Trophoblast cell (in vitro differentiated cells and primary cell): ENCODE measurements at regions not wholly inside any gene's neighbourhood (a gene's known extent, or its start where the extent isn't known, plus 50 kb on each side); places are given as distances from the start of the nearest gene placed in this dataset.

ENCODE experiments used
- DNase-seq, 2 donors: peaks; one replicate each; pipeline ENCODE4 v3.0.0-alpha.2; 2016
- H2AFZ ChIP-seq: 2 replicates; pipeline ENCODE4 v1.6.1; 2013; ENCODE audit warnings: low read length, moderate library complexity, mild to moderate bottlenecking; ENCODE audit not compliant: insufficient read depth, poor library complexity
- H2AK5ac ChIP-seq: 2 replicates; pipeline ENCODE4 v1.6.1; 2013; ENCODE audit warnings: mild to moderate bottlenecking, low read length
- H2BK120ac ChIP-seq: 2 replicates; pipeline ENCODE4 v1.6.1; 2013; ENCODE audit warnings: low read length, mild to moderate bottlenecking, moderate library complexity; ENCODE audit not compliant: insufficient read depth, poor library complexity
- H2BK12ac ChIP-seq: 2 replicates; pipeline ENCODE4 v1.6.1; 2013; ENCODE audit warnings: mild to moderate bottlenecking, low read length, moderate library complexity
- H2BK5ac ChIP-seq: 2 replicates; pipeline ENCODE4 v1.6.1; 2013; ENCODE audit warnings: low read length, low read depth, moderate library complexity, mild to moderate bottlenecking; ENCODE audit not compliant: poor library complexity
- H3K14ac ChIP-seq: 2 replicates; pipeline ENCODE4 v1.6.1; 2013; ENCODE audit warnings: mild to moderate bottlenecking, low read length
- H3K18ac ChIP-seq: 2 replicates; pipeline ENCODE4 v1.6.1; 2013; ENCODE audit warnings: mild to moderate bottlenecking, low read length
- H3K23ac ChIP-seq: 2 replicates; pipeline ENCODE4 v1.6.1; 2013; ENCODE audit warnings: low read length
- H3K27ac ChIP-seq: 2 replicates; pipeline ENCODE4 v1.5.1; 2013; ENCODE audit warnings: low read depth, mild to moderate bottlenecking, inconsistent platforms, low read length, moderate library complexity
- H3K27me3 ChIP-seq: 2 replicates; pipeline ENCODE4 v1.6.1; 2013; ENCODE audit warnings: inconsistent platforms, mild to moderate bottlenecking, low read length, moderate library complexity; ENCODE audit not compliant: insufficient read depth
- H3K36me3 ChIP-seq, 2 experiments: 1 replicate in 1 of 2; 2 replicates in 1 of 2; pipeline ENCODE4 v1.6.1; 2013; ENCODE audit warnings: low read length in 2 of 2, mild to moderate bottlenecking in 2 of 2, moderate library complexity in 1 of 2; ENCODE audit not compliant: insufficient read depth in 2 of 2, control insufficient read depth in 1 of 2
- H3K4ac ChIP-seq: 2 replicates; pipeline ENCODE4 v1.6.1; 2013; ENCODE audit warnings: low read depth, mild to moderate bottlenecking, low read length, moderate library complexity
- H3K4me1 ChIP-seq, 2 experiments: 1 replicate in 1 of 2; 2 replicates in 1 of 2; pipeline ENCODE4 v1.6.1; 2013; ENCODE audit warnings: low read length in 2 of 2, mild to moderate bottlenecking in 2 of 2, moderate library complexity in 1 of 2; ENCODE audit not compliant: insufficient read depth in 2 of 2, control insufficient read depth in 1 of 2
- H3K4me2 ChIP-seq: 2 replicates; pipeline ENCODE4 v1.6.1; 2013; ENCODE audit warnings: inconsistent platforms, mild to moderate bottlenecking, low read length, moderate library complexity
- H3K4me3 ChIP-seq: 2 replicates; pipeline ENCODE4 v1.5.1; 2013; ENCODE audit warnings: mild to moderate bottlenecking, low read depth, low read length, inconsistent platforms
- H3K79me1 ChIP-seq: one replicate; pipeline ENCODE4 v1.6.1; 2013; ENCODE audit warnings: low read length
- H3K79me2 ChIP-seq: 2 replicates; pipeline ENCODE4 v1.6.1; 2013; ENCODE audit warnings: low read length, mild to moderate bottlenecking; ENCODE audit not compliant: control insufficient read depth, insufficient read depth, poor library complexity
- H3K9ac ChIP-seq: 2 replicates; pipeline ENCODE4 v1.6.1; 2013; ENCODE audit warnings: mild to moderate bottlenecking, low read length
- H3K9me3 ChIP-seq: 2 replicates; pipeline ENCODE4 v1.6.1; 2013; ENCODE audit warnings: low read depth, mild to moderate bottlenecking, control low read depth, inconsistent platforms, low read length; ENCODE audit not compliant: insufficient read depth
- H4K12ac ChIP-seq: 2 replicates; pipeline ENCODE4 v1.6.1; 2013; ENCODE audit warnings: low read depth, mild to moderate bottlenecking, low read length, moderate library complexity
- H4K8ac ChIP-seq: 2 replicates; pipeline ENCODE4 v1.6.1; 2013; ENCODE audit warnings: low read depth, mild to moderate bottlenecking, low read length, moderate library complexity
- H4K91ac ChIP-seq: one replicate; pipeline ENCODE4 v1.6.1; 2013; ENCODE audit warnings: low read depth, mild to moderate bottlenecking, low read length, moderate library complexity
- WGBS: extraction: QIAGEN DNeasy Blood & Tissue Kit; methylation state at CpG from one replicate; pipeline ENCODE4 v1.1.7; 2013; ENCODE audit warnings: missing lambda C conversion rate; ENCODE audit not compliant: insufficient read length, insufficient coverage; ENCODE audit errors: extremely low coverage; 5-methylcytosine and 5-hydroxymethylcytosine counted together

GRCh38 chrX:7503251-7503650 is 339.7 kb upstream of the VCX start:
- no peak overlapping the region for H2BK120ac ChIP-seq
- no peak overlapping the region for H4K8ac ChIP-seq
- H2AK5ac ChIP-seq: no peak overlapping the region
- no peak overlapping the region for H3K9ac ChIP-seq
- no peaks in the 10 kb centered on the region for H3K27me3 ChIP-seq
- H3K23ac ChIP-seq: no peak overlapping the region
- H3K4ac ChIP-seq: no peak overlapping the region
- no peak overlapping the region for H4K91ac ChIP-seq
- H4K12ac ChIP-seq: no peak overlapping the region
- no CpG with 5 or more reads among the region's 5 CpGs for WGBS
- H3K4me1 ChIP-seq: no peaks in the 10 kb centered on the region
- H3K27ac ChIP-seq: no peak overlapping the region
- H2BK5ac ChIP-seq: no peak overlapping the region
- no peak overlapping the region for H3K4me3 ChIP-seq
- no peak overlapping the region for H2BK12ac ChIP-seq
- no peaks in the 10 kb centered on the region for H3K9me3 ChIP-seq
- H3K18ac ChIP-seq: no peak overlapping the region
- H3K36me3 ChIP-seq: no peaks in the 10 kb centered on the region
- no peaks in the 10 kb centered on the region for H3K79me2 ChIP-seq
- DNase-seq: no peak
- H2AFZ ChIP-seq: no peak overlapping the region
- no peak overlapping the region for H3K14ac ChIP-seq
- H3K4me2 ChIP-seq: no peak overlapping the region
- no peaks in the 10 kb centered on the region for H3K79me1 ChIP-seq

- Histone ChIP-seq H3K79me1 (no peaks in the 10 kb centered on the region), H3K9me3 (no peaks in the 10 kb centered on the region), H3K4me1 (no peaks in the 10 kb centered on the region)
These were observed 342.6 kb upstream of the VCX start for GRCh38 chrX:7500386-7500785.

GRCh38 chrX:7486505-7486904 is 338.6 kb upstream of the PUDP start:
- Histone ChIP-seq H2BK12ac (no peak overlapping the region), H2BK5ac (no peak overlapping the region)

More at GRCh38 chrX:7500386-7500785, 342.6 kb upstream of the VCX start:
- Histone ChIP-seq H3K36me3 (no peaks in the 10 kb centered on the region), H3K18ac (no peak overlapping the region), H2AK5ac (no peak overlapping the region), H2BK12ac (no peak overlapping the region), H3K4ac (no peak overlapping the region), H2BK120ac (no peak overlapping the region), H2AFZ (no peak overlapping the region), H3K27ac (no peak overlapping the region), H2BK5ac (no peak overlapping the region), H3K23ac (no peak overlapping the region), H3K79me2 (no peaks in the 10 kb centered on the region), H3K14ac (no peak overlapping the region), H3K9ac (no peak overlapping the region), H3K4me2 (no peak overlapping the region), H4K8ac (no peak overlapping the region), H3K27me3 (no peaks in the 10 kb centered on the region), H3K4me3 (no peak overlapping the region), H4K91ac (no peak overlapping the region), H4K12ac (no peak overlapping the region)
- DNase-seq: no peak
- no CpG with 5 or more reads among the region's 3 CpGs for WGBS

GRCh38 chrX:7485061-7485460 is 337.1 kb upstream of the PUDP start:
- Histone ChIP-seq H3K14ac (no peak overlapping the region), H3K4me2 (no peak overlapping the region), H2AK5ac (no peak overlapping the region), H2BK5ac (no peak overlapping the region), H3K4me1 (no peaks in the 10 kb centered on the region), H3K9ac (no peak overlapping the region), H4K8ac (no peak overlapping the region), H3K27ac (no peak overlapping the region), H3K27me3 (no peaks in the 10 kb centered on the region), H3K18ac (no peak overlapping the region), H2BK12ac (no peak overlapping the region), H2BK120ac (no peak overlapping the region), H3K79me1 (no peaks in the 10 kb centered on the region), H3K4me3 (no peak overlapping the region), H3K4ac (no peak overlapping the region), H3K23ac (no peak overlapping the region), H3K36me3 (no peaks in the 10 kb centered on the region), H3K9me3 (no peaks in the 10 kb centered on the region), H2AFZ (no peak overlapping the region), H4K91ac (no peak overlapping the region), H4K12ac (no peak overlapping the region), H3K79me2 (no peaks in the 10 kb centered on the region)
- DNase-seq: no peak
- no CpG with 5 or more reads among the region's 1 CpG for WGBS

More at GRCh38 chrX:7486505-7486904, 338.6 kb upstream of the PUDP start:
- Histone ChIP-seq H3K27ac (no peak overlapping the region), H2AK5ac (no peak overlapping the region), H3K4me2 (no peak overlapping the region), H3K27me3 (no peaks in the 10 kb centered on the region), H3K9ac (no peak overlapping the region), H4K91ac (no peak overlapping the region), H3K23ac (no peak overlapping the region), H3K4me3 (no peak overlapping the region), H3K36me3 (no peaks in the 10 kb centered on the region), H4K12ac (no peak overlapping the region), H3K4ac (no peak overlapping the region), H3K18ac (no peak overlapping the region), H2BK120ac (no peak overlapping the region), H2AFZ (no peak overlapping the region), H3K4me1 (no peaks in the 10 kb centered on the region), H3K79me1 (no peaks in the 10 kb centered on the region), H3K9me3 (no peaks in the 10 kb centered on the region), H3K14ac (no peak overlapping the region), H4K8ac (no peak overlapping the region), H3K79me2 (no peaks in the 10 kb centered on the region)
- no peak for DNase-seq
- WGBS: no CpG with 5 or more reads among the region's 3 CpGs
